ENCODE measurements at regions not wholly inside any gene's neighbourhood (a gene's known extent, or its start where the extent isn't known, plus 50 kb on each side); places are given as distances from the start of the nearest gene placed in this dataset.

GRCh38 chr13:85469320-85469719, 329.9 kb downstream of the SLITRK6 start:
- Mint-ChIP-seq H3K9me3 (no peaks in the 10 kb centered on the region), H3K4me1 (no peaks in the 10 kb centered on the region), H3K27me3 (no peaks in the 10 kb centered on the region), H3K4me3 (no peak overlapping the region), H3K27ac (no peak overlapping the region), H3K36me3 (ENCODE audit: low read depth) (no peaks in the 10 kb centered on the region)
- no peak for DNase-seq
- no peak for ATAC-seq

GRCh38 chr13:85462792-85463425, 336.3 kb downstream of the SLITRK6 start:
- H3K4me1 Mint-ChIP-seq: no peaks in the 10 kb centered on the region
- ATAC-seq: no peak
- no peak for DNase-seq
- H3K9me3 Mint-ChIP-seq: peaks cover 8% of the 10 kb centered on the region
- H3K36me3 Mint-ChIP-seq (ENCODE audit: low read depth): no peaks in the 10 kb centered on the region
- H3K27ac Mint-ChIP-seq: no peak overlapping the region
- H3K27me3 Mint-ChIP-seq: no peaks in the 10 kb centered on the region
- no peak overlapping the region for H3K4me3 Mint-ChIP-seq

GRCh38 chr13:85461621-85462020, 337.6 kb downstream of the SLITRK6 start:
- Mint-ChIP-seq H3K4me3 (no peak overlapping the region), H3K9me3 (peaks cover 14% of the 10 kb centered on the region), H3K36me3 (ENCODE audit: low read depth) (peaks cover 2% of the 10 kb centered on the region), H3K27ac (no peak overlapping the region), H3K4me1 (no peaks in the 10 kb centered on the region), H3K27me3 (no peaks in the 10 kb centered on the region)
- ATAC-seq: no peak
- DNase-seq: no peak

GRCh38 chr13:85445534-85445933, 353.7 kb downstream of the SLITRK6 start:
- Mint-ChIP-seq H3K27ac (no peak overlapping the region), H3K27me3 (no peaks in the 10 kb centered on the region), H3K4me3 (no peak overlapping the region), H3K9me3 (no peaks in the 10 kb centered on the region), H3K4me1 (no peaks in the 10 kb centered on the region), H3K36me3 (ENCODE audit: low read depth) (no peaks in the 10 kb centered on the region)
- DNase-seq (no peak), ATAC-seq (no peak)

GRCh38 chr13:85441975-85442374, 357.2 kb downstream of the SLITRK6 start:
- ATAC-seq (no peak), DNase-seq (no peak)
- no peaks in the 10 kb centered on the region for H3K27me3 Mint-ChIP-seq
- H3K36me3 Mint-ChIP-seq (ENCODE audit: low read depth): no peaks in the 10 kb centered on the region
- no peak overlapping the region for H3K27ac Mint-ChIP-seq
- no peak overlapping the region for H3K4me3 Mint-ChIP-seq
- H3K9me3 Mint-ChIP-seq: no peaks in the 10 kb centered on the region
- no peaks in the 10 kb centered on the region for H3K4me1 Mint-ChIP-seq

GRCh38 chr13:85441364-85441763, 357.9 kb downstream of the SLITRK6 start:
- Mint-ChIP-seq H3K36me3 (ENCODE audit: low read depth) (no peaks in the 10 kb centered on the region), H3K9me3 (no peaks in the 10 kb centered on the region), H3K4me1 (no peaks in the 10 kb centered on the region), H3K27ac (no peak overlapping the region), H3K27me3 (no peaks in the 10 kb centered on the region), H3K4me3 (no peak overlapping the region)
- ATAC-seq (no peak), DNase-seq (no peak)

GRCh38 chr13:85436029-85436428, 363.2 kb downstream of the SLITRK6 start:
- no peak for DNase-seq
- Mint-ChIP-seq H3K36me3 (ENCODE audit: low read depth) (no peaks in the 10 kb centered on the region), H3K4me1 (no peaks in the 10 kb centered on the region), H3K27ac (no peak overlapping the region), H3K9me3 (no peaks in the 10 kb centered on the region), H3K27me3 (no peaks in the 10 kb centered on the region), H3K4me3 (no peak overlapping the region)
- no peak for ATAC-seq

- H3K36me3 Mint-ChIP-seq (ENCODE audit: low read depth): no peaks in the 10 kb centered on the region
- ATAC-seq: no peak
- H3K9me3 Mint-ChIP-seq: no peaks in the 10 kb centered on the region
- no peaks in the 10 kb centered on the region for H3K27me3 Mint-ChIP-seq
- no peak overlapping the region for H3K27ac Mint-ChIP-seq
- H3K4me3 Mint-ChIP-seq: no peak overlapping the region
- H3K4me1 Mint-ChIP-seq: no peaks in the 10 kb centered on the region
- DNase-seq: no peak
These were observed 364.3 kb downstream of the SLITRK6 start for GRCh38 chr13:85434927-85435326.

GRCh38 chr13:85432881-85433280, 366.3 kb downstream of the SLITRK6 start:
- no peak overlapping the region for H3K27ac Mint-ChIP-seq
- no peaks in the 10 kb centered on the region for H3K9me3 Mint-ChIP-seq
- H3K4me3 Mint-ChIP-seq: no peak overlapping the region
- H3K4me1 Mint-ChIP-seq: no peaks in the 10 kb centered on the region
- ATAC-seq (no peak), DNase-seq (no peak)
- no peaks in the 10 kb centered on the region for H3K36me3 Mint-ChIP-seq (ENCODE audit: low read depth)
- H3K27me3 Mint-ChIP-seq: no peaks in the 10 kb centered on the region

GRCh38 chr13:85431720-85432119, 367.5 kb downstream of the SLITRK6 start:
- H3K9me3 Mint-ChIP-seq: no peaks in the 10 kb centered on the region

GRCh38 chr13:85430216-85430794, 368.9 kb downstream of the SLITRK6 start:
- Mint-ChIP-seq H3K4me1 (no peaks in the 10 kb centered on the region), H3K27ac (no peak overlapping the region), H3K4me3 (no peak overlapping the region), H3K27me3 (no peaks in the 10 kb centered on the region), H3K36me3 (ENCODE audit: low read depth) (no peaks in the 10 kb centered on the region), H3K9me3 (no peaks in the 10 kb centered on the region)
- DNase-seq (no peak), ATAC-seq (no peak)

More at GRCh38 chr13:85431720-85432119, 367.5 kb downstream of the SLITRK6 start:
- no peak overlapping the region for H3K27ac Mint-ChIP-seq
- ATAC-seq (no peak), DNase-seq (no peak)
- no peaks in the 10 kb centered on the region for H3K36me3 Mint-ChIP-seq (ENCODE audit: low read depth)
- no peaks in the 10 kb centered on the region for H3K27me3 Mint-ChIP-seq
- no peaks in the 10 kb centered on the region for H3K4me1 Mint-ChIP-seq
- H3K4me3 Mint-ChIP-seq: no peak overlapping the region

GRCh38 chr13:85427416-85427815, 371.8 kb downstream of the SLITRK6 start:
- ATAC-seq (no peak), DNase-seq (no peak)
- Mint-ChIP-seq H3K27ac (no peak overlapping the region), H3K9me3 (no peaks in the 10 kb centered on the region), H3K27me3 (no peaks in the 10 kb centered on the region), H3K4me3 (no peak overlapping the region), H3K36me3 (ENCODE audit: low read depth) (no peaks in the 10 kb centered on the region), H3K4me1 (no peaks in the 10 kb centered on the region)

- Mint-ChIP-seq H3K4me1 (no peaks in the 10 kb centered on the region), H3K27ac (no peak overlapping the region), H3K9me3 (no peaks in the 10 kb centered on the region), H3K4me3 (no peak overlapping the region), H3K27me3 (no peaks in the 10 kb centered on the region), H3K36me3 (ENCODE audit: low read depth) (no peaks in the 10 kb centered on the region)
- DNase-seq: no peak
- no peak for ATAC-seq
These were observed 379.1 kb downstream of the SLITRK6 start for GRCh38 chr13:85420136-85420535.

- no peak for ATAC-seq
- H3K4me3 Mint-ChIP-seq: no peak overlapping the region
These were observed 379.6 kb downstream of the SLITRK6 start for GRCh38 chr13:85419611-85420010.

GRCh38 chr13:85417807-85418206, 381.4 kb downstream of the SLITRK6 start:
- no peaks in the 10 kb centered on the region for H3K4me1 Mint-ChIP-seq
- no peak overlapping the region for H3K4me3 Mint-ChIP-seq
- no peaks in the 10 kb centered on the region for H3K27me3 Mint-ChIP-seq
- ATAC-seq: no peak
- DNase-seq: no peak
- peaks cover 4% of the 10 kb centered on the region for H3K9me3 Mint-ChIP-seq
- no peaks in the 10 kb centered on the region for H3K36me3 Mint-ChIP-seq (ENCODE audit: low read depth)
- H3K27ac Mint-ChIP-seq: no peak overlapping the region

More at GRCh38 chr13:85419611-85420010, 379.6 kb downstream of the SLITRK6 start:
- no peaks in the 10 kb centered on the region for H3K36me3 Mint-ChIP-seq (ENCODE audit: low read depth)
- DNase-seq: no peak
- H3K27me3 Mint-ChIP-seq: no peaks in the 10 kb centered on the region
- no peaks in the 10 kb centered on the region for H3K4me1 Mint-ChIP-seq
- H3K9me3 Mint-ChIP-seq: no peaks in the 10 kb centered on the region
- no peak overlapping the region for H3K27ac Mint-ChIP-seq

- DNase-seq: no peak
- no peak overlapping the region for H3K27ac Mint-ChIP-seq
- no peak overlapping the region for H3K4me3 Mint-ChIP-seq
- H3K9me3 Mint-ChIP-seq: peaks cover 4% of the 10 kb centered on the region
- H3K36me3 Mint-ChIP-seq (ENCODE audit: low read depth): no peaks in the 10 kb centered on the region
- no peaks in the 10 kb centered on the region for H3K27me3 Mint-ChIP-seq
- H3K4me1 Mint-ChIP-seq: no peaks in the 10 kb centered on the region
- no peak for ATAC-seq
These were observed 385.6 kb downstream of the SLITRK6 start for GRCh38 chr13:85413664-85414063.
